Upper lobe of left lung (tissue), 4 donors: ENCODE measurements at regions not wholly inside any gene's neighbourhood (a gene's known extent, or its start where the extent isn't known, plus 50 kb on each side); places are given as distances from the start of the nearest gene placed in this dataset.

ENCODE experiments used
- CTCF ChIP-seq, 6 experiments: fragments of 450-650 bp in 4 of 6; fragments of 200-600 bp in 2 of 6; sonication (generic) in 2 of 6; IDR thresholded peaks; one replicate each; pipeline ENCODE4 v1.5.1; 2016 to 2019; ENCODE audit warnings: antibody characterized with exemption in 6 of 6
- EP300 ChIP-seq, 4 donors: sonication (generic); formaldehyde crosslinking; IDR thresholded peaks; one replicate each; pipeline ENCODE4 v1.5.1; 2017; ENCODE audit warnings: antibody characterized with exemption in 4 of 4, control low read depth in 2 of 4
- POLR2A ChIP-seq, 4 donors: fragments of 450-650 bp; IDR thresholded peaks; one replicate each; pipeline ENCODE4 v1.5.1; 2016 to 2017; ENCODE audit warnings: antibody characterized with exemption in 4 of 4, mild to moderate bottlenecking in 2 of 4
- POLR2AphosphoS5 ChIP-seq, 2 donors: sonication (generic); formaldehyde crosslinking; IDR thresholded peaks; one replicate each; pipeline ENCODE4 v1.5.1; 2017; ENCODE audit warnings: antibody characterized with exemption in 2 of 2

GRCh38 chr9:29322240-29322639, 1749.0 kb upstream of the C9orf72 start:
- TF ChIP-seq POLR2A (IDR thresholded peaks at IDR 0.05): no peak
- no peak for TF ChIP-seq POLR2AphosphoS5 (IDR thresholded peaks at IDR 0.05)
- no peak for TF ChIP-seq CTCF (IDR thresholded peaks at IDR 0.05)
- TF ChIP-seq EP300 (IDR thresholded peaks at IDR 0.05): no peak
